GM23338 (cell line): ENCODE measurements at regions not wholly inside any gene's neighbourhood (a gene's known extent, or its start where the extent isn't known, plus 50 kb on each side); places are given as distances from the start of the nearest gene placed in this dataset.

ENCODE experiments used
- CREB1 ChIP-seq: fragments of 250-450 bp; sonication (Bioruptor Pico); IDR thresholded peaks from 2 replicates; pipeline ENCODE4 v1.5.0; 2020; ENCODE audit warnings: low read depth, mild to moderate bottlenecking, moderate library complexity
- CTCF ChIP-seq, 2 experiments: fragments of 200-600 bp in 1 of 2; sonication (generic) in 1 of 2; conservative IDR thresholded peaks; 2 replicates each; pipeline versions ENCODE4 v1.5.1 to v1.6.1; 2016 to 2017; ENCODE audit warnings: antibody characterized with exemption in 2 of 2, low read depth in 2 of 2, mild to moderate bottlenecking in 2 of 2, moderate library complexity in 1 of 2
- EZH2 ChIP-seq: fragments of 200-600 bp; sonication (generic); IDR thresholded peaks from one replicate; pipeline ENCODE4 v1.8.0; 2017; ENCODE audit warnings: antibody characterized with exemption, mild to moderate bottlenecking, low read depth; ENCODE audit not compliant: unreplicated experiment
- JUNB ChIP-seq: IDR thresholded peaks from one replicate; pipeline ENCODE4 v1.6.1; 2016; ENCODE audit warnings: antibody characterized with exemption; ENCODE audit not compliant: unreplicated experiment
- NANOG ChIP-seq: IDR thresholded peaks from 2 replicates; pipeline ENCODE4 v1.6.1; 2016; ENCODE audit warnings: antibody characterized with exemption, borderline replicate concordance
- REST ChIP-seq: IDR thresholded peaks from one replicate; pipeline ENCODE4 v1.6.1; 2018; ENCODE audit warnings: antibody characterized with exemption; ENCODE audit not compliant: unreplicated experiment
- ZNF331 ChIP-seq: fragments of 250-450 bp; sonication (Bioruptor Pico); IDR thresholded peaks from 2 replicates; pipeline ENCODE4 v1.5.0; 2020; ENCODE audit warnings: low read depth, mild to moderate bottlenecking, moderate library complexity

GRCh38 chr13:106942563-106942962 is 374.6 kb upstream of the ARGLU1 start:
- TF ChIP-seq CTCF (conservative IDR thresholded peaks at IDR 0.05; ENCODE audit: low read depth in 2 of 2) (no peak), EZH2 (no peak), CREB1 (CRISPR knock-in tag) (no peak), NANOG (no peak), JUNB (no peak), REST (no peak), ZNF331 (CRISPR knock-in tag) (no peak)
